Breast epithelium (tissue), 3 donors: ENCODE measurements at regions not wholly inside any gene's neighbourhood (a gene's known extent, or its start where the extent isn't known, plus 50 kb on each side); places are given as distances from the start of the nearest gene placed in this dataset.

Experiments used
- POLR2A ChIP-seq: fragments of 450-650 bp; IDR thresholded peaks from one replicate; pipeline ENCODE4 v1.6.1; 2016; ENCODE audit warnings: antibody characterized with exemption, mild to moderate bottlenecking, moderate library complexity
- POLR2AphosphoS5 ChIP-seq, 3 donors: sonication (generic); formaldehyde crosslinking; IDR thresholded peaks; one replicate each; pipeline ENCODE4 v1.6.1; 2017; ENCODE audit warnings: antibody characterized with exemption in 3 of 3
- TF ChIP-seq, protein P1 (sequence below), 3 donors: fragments of 450-650 bp; IDR thresholded peaks; one replicate each; pipeline ENCODE4 v1.5.1; 2016 to 2017; ENCODE audit warnings: antibody characterized with exemption in 3 of 3, mild to moderate bottlenecking in 3 of 3, moderate library complexity in 3 of 3

DNA sequence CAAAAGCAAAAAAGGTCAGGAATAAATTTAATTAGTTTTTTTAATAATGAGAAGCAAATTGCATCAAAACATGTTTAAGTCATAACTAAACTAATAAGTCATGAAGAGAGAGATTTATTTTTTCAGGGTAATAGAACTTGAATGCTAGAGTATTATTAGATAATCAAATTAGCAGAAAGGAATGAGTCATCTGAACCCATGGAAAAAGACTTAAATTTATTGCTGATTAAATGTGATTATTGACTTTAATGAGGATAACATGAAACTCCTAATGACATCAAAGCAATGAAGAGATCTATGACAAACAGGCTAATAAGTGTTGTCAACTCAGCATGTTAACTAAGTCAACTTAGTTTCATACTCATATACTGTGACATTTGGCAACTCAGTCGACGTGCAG lies 264.2 kb downstream of the USP25 start:
- TF ChIP-seq, protein P1, sequence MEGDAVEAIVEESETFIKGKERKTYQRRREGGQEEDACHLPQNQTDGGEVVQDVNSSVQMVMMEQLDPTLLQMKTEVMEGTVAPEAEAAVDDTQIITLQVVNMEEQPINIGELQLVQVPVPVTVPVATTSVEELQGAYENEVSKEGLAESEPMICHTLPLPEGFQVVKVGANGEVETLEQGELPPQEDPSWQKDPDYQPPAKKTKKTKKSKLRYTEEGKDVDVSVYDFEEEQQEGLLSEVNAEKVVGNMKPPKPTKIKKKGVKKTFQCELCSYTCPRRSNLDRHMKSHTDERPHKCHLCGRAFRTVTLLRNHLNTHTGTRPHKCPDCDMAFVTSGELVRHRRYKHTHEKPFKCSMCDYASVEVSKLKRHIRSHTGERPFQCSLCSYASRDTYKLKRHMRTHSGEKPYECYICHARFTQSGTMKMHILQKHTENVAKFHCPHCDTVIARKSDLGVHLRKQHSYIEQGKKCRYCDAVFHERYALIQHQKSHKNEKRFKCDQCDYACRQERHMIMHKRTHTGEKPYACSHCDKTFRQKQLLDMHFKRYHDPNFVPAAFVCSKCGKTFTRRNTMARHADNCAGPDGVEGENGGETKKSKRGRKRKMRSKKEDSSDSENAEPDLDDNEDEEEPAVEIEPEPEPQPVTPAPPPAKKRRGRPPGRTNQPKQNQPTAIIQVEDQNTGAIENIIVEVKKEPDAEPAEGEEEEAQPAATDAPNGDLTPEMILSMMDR (IDR thresholded peaks at IDR 0.05), result no peak
- no peak for TF ChIP-seq POLR2AphosphoS5 (IDR thresholded peaks at IDR 0.05)
- no peak for TF ChIP-seq POLR2A
